GM18519 (cell line): ENCODE measurements at regions not wholly inside any gene's neighbourhood (a gene's known extent, or its start where the extent isn't known, plus 50 kb on each side); places are given as distances from the start of the nearest gene placed in this dataset.
A peak's percentile ranks its signal among the peaks of the same experiment; 100 is the strongest.

Source experiments
- ATAC-seq: cut with Tn5 transposase; IDR thresholded peaks from one replicate; pipeline ENCODE4 v1.9.1; 2021; ENCODE audit warnings: mild to moderate bottlenecking, moderate library complexity; ENCODE audit not compliant: unreplicated experiment, low FRiP score

GRCh38 chr9:109880276-109881169, 100.5 kb downstream of the PALM2AKAP2 start:
- ATAC-seq = peak; percentile 90

GRCh38 chr9:109883623-109884022, 103.6 kb downstream of the PALM2AKAP2 start:
- no peak for ATAC-seq

GRCh38 chr9:109886041-109886440, 106.0 kb downstream of the PALM2AKAP2 start:
- no peak for ATAC-seq

- ATAC-seq = no peak
Measured at GRCh38 chr9:109886617-109887016, 106.6 kb downstream of the PALM2AKAP2 start.

GRCh38 chr9:109887079-109887478, 107.1 kb downstream of the PALM2AKAP2 start:
- ATAC-seq = no peak

- no peak for ATAC-seq
Measured at GRCh38 chr9:109888695-109889094, 108.7 kb downstream of the PALM2AKAP2 start.

GRCh38 chr9:109889456-109889855, 109.5 kb downstream of the PALM2AKAP2 start:
- no peak for ATAC-seq

- peak; percentile 36 for ATAC-seq
Measured at GRCh38 chr9:109893241-109893640, 113.2 kb downstream of the PALM2AKAP2 start.

GRCh38 chr9:109894473-109894872, 114.5 kb downstream of the PALM2AKAP2 start:
- ATAC-seq = no peak

- ATAC-seq = peak; percentile 69
Measured at GRCh38 chr9:109894921-109895758, 115.1 kb downstream of the PALM2AKAP2 start.

GRCh38 chr9:109901201-109901600, 121.2 kb downstream of the PALM2AKAP2 start:
- ATAC-seq = no peak

GRCh38 chr9:109903515-109904138, 123.6 kb downstream of the PALM2AKAP2 start:
- ATAC-seq = no peak

GRCh38 chr9:109904666-109905065, 124.7 kb downstream of the PALM2AKAP2 start:
- no peak for ATAC-seq

- ATAC-seq = no peak
Measured at GRCh38 chr9:109905472-109905871, 125.5 kb downstream of the PALM2AKAP2 start.

GRCh38 chr9:109906766-109907382, 126.9 kb downstream of the PALM2AKAP2 start:
- ATAC-seq = peak; percentile 9

GRCh38 chr9:109907400-109907799, 127.4 kb downstream of the PALM2AKAP2 start:
- peak; percentile 65 for ATAC-seq

GRCh38 chr9:109907810-109908458, 127.9 kb downstream of the PALM2AKAP2 start:
- no peak for ATAC-seq

GRCh38 chr9:109908459-109909390, 128.7 kb downstream of the PALM2AKAP2 start:
- ATAC-seq = no peak
